H1 (cell line): ENCODE measurements at regions not wholly inside any gene's neighbourhood (a gene's known extent, or its start where the extent isn't known, plus 50 kb on each side); places are given as distances from the start of the nearest gene placed in this dataset.

Experiments
- CREB1 ChIP-seq: IDR thresholded peaks from 2 replicates; pipeline ENCODE4 v1.6.1; 2012; ENCODE audit warnings: inconsistent platforms
- KDM1A ChIP-seq: fragments of 200-600, 300-600 bp; sonication (generic); IDR thresholded peaks from 2 replicates; pipeline ENCODE4 v1.7.1; 2016; ENCODE audit warnings: mild to moderate bottlenecking, low read length, borderline replicate concordance
- TF ChIP-seq, protein P1 (sequence below): IDR thresholded peaks from 2 replicates; pipeline ENCODE4 v1.6.1; 2011; ENCODE audit warnings: low read length, improper control_type of control experiment
- TF ChIP-seq, protein P2 (sequence below), 3 experiments: IDR thresholded peaks; 1 replicate in 2 of 3; 2 replicates in 1 of 3; pipeline versions ENCODE4 v1.5.1 to v1.6.1; 2011; ENCODE audit warnings: low read length in 3 of 3, mild to moderate bottlenecking in 3 of 3, inconsistent platforms in 2 of 3, low read depth in 1 of 3, moderate library complexity in 1 of 3; ENCODE audit not compliant: insufficient read depth in 1 of 3; ENCODE audit errors: control extremely low read depth in 1 of 3

DNA sequence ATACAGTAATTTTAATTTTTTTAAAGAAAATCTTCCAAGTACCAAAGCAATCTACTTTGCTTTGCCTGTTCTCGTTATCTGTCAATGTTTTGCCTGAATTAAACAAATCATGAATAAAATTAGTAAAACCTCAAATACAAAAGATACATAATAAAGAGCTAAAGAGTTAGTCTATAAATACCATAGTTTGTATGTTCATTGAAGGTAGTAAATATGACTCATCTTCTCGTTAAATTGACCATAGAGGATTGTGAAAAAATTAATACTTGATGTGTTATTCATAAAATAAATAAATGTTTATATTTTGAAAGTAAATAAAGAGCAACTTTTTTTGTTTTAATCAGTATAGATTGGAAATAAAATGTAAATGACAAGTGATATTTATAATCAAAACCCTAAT lies 246.5 kb upstream of the PLSCR5 start (continued):
- TF ChIP-seq, protein P1, sequence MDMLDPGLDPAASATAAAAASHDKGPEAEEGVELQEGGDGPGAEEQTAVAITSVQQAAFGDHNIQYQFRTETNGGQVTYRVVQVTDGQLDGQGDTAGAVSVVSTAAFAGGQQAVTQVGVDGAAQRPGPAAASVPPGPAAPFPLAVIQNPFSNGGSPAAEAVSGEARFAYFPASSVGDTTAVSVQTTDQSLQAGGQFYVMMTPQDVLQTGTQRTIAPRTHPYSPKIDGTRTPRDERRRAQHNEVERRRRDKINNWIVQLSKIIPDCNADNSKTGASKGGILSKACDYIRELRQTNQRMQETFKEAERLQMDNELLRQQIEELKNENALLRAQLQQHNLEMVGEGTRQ: no peak
- TF ChIP-seq, protein P2, sequence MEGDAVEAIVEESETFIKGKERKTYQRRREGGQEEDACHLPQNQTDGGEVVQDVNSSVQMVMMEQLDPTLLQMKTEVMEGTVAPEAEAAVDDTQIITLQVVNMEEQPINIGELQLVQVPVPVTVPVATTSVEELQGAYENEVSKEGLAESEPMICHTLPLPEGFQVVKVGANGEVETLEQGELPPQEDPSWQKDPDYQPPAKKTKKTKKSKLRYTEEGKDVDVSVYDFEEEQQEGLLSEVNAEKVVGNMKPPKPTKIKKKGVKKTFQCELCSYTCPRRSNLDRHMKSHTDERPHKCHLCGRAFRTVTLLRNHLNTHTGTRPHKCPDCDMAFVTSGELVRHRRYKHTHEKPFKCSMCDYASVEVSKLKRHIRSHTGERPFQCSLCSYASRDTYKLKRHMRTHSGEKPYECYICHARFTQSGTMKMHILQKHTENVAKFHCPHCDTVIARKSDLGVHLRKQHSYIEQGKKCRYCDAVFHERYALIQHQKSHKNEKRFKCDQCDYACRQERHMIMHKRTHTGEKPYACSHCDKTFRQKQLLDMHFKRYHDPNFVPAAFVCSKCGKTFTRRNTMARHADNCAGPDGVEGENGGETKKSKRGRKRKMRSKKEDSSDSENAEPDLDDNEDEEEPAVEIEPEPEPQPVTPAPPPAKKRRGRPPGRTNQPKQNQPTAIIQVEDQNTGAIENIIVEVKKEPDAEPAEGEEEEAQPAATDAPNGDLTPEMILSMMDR (IDR thresholded peaks at IDR 0.05; ENCODE audit: control extremely low read depth in 1 of 3, insufficient read depth in 1 of 3, low read depth in 1 of 3, low read length in 3 of 3): no peak
- TF ChIP-seq CREB1 (no peak), KDM1A (no peak)
- TF ChIP-seq, all 59 proteins: peak for 0
